SK-MEL-5 (cell line): ENCODE measurements at regions not wholly inside any gene's neighbourhood (a gene's known extent, or its start where the extent isn't known, plus 50 kb on each side); places are given as distances from the start of the nearest gene placed in this dataset.

Source experiments
- DNase-seq: peaks from one replicate; pipeline ENCODE4 v3.0.0-alpha.2; 2016; ENCODE audit warnings: low read depth, low spot score
- in situ Hi-C: cut with HindIII; loops from 2 replicates; pipeline ENCODE4 v1.10.0; 2016; ENCODE audit warnings: low sequenced_read_pairs, high pct_unique_total_duplicates, low pct_unique_long_range_greater_than_20kb

DNA sequence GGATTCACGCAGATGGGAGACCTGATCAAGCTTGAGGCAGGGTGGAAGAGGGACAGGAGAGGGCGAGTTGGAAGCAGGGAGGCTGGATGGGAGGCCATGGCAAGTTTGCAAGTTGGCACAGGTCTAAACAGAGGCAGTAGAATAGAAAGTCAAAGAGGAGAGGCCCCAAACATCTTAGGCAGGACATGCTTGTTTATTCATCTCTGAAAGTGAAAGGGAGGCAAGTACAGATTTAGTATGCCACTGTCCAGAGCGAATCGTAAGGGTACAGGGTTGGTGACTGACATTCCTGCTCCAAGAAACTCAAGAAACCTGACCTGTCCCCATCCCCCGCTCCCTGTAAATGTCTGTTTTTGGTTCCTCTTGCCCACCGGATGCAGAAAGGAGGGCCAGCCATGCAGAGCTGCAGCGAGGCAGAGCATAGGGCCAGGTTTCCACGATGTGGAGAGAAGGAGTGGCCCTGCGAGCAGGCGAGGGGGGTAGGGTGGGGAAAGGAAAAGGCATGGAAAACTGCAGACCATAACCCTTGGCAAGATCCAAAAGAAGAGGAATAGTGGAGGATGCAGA, 96.2 kb upstream of the BOD1 start:
- no peak for DNase-seq
- in situ Hi-C loops = no loop called here

DNA sequence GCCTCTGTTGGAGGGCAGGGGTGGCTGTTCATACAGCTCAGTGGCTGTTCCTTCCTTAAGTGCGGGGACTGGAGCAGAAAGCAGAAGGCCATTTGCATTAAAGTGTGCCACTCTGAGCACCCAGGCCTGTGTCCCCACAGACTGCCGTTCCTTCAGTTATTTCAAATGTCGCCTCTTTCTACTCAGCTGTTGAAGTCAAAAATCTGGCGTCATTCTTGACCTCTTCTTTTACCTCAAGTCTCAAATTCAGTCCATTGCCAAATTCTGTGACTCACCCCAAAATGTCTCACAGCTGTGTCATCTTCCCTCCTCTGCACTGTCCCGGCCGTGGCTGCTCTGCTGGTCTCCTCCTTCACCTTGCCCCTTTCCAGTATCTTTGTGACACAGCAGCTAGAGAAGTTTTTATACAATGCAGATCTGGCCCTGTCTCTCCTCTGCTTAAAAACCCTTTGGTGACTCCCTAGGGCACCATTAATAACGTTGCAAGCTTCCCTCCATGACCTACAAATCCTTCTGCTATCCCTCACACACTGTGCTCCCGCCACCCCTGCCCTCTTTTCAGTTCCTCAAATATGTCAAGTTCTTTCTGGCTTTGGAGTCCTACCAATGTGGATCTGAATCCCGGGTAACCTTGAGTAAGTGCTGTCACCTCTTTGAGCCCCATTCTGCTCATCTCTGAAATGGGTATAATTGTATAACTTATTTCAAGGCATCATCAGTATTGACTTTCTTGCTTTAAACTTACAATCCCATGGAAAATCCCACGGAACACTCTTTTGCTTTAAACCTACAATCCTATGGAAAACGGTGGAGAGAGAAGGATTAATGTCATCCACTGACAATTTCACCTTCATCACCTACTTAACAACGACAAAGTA, 98.3 kb upstream of the BOD1 start:
- in situ Hi-C loops = no loop called here

DNA sequence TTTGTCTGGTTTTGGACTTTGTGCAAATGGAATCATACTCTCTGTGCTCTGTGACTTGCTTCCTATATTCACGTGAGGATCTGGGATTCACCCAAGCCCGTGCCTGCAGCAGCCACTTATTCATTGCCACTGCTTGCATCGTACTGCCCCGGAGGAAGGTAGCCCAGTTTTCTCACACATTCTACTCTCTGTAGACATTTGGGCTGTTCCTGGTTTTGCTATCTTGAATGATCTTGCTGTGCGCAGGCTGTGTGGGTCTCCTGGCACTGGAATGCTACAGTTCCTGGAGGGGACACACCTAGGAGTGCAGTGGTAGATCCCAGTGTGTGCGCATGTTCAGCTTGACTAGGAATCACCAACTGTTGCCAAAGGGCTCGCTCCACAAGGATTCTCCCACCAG, 99.2 kb upstream of the BOD1 start:
- in situ Hi-C loops = no loop called here
- DNase-seq = no peak

More for the DNA sequence above, 98.3 kb upstream of the BOD1 start:
- no peak for DNase-seq

DNA sequence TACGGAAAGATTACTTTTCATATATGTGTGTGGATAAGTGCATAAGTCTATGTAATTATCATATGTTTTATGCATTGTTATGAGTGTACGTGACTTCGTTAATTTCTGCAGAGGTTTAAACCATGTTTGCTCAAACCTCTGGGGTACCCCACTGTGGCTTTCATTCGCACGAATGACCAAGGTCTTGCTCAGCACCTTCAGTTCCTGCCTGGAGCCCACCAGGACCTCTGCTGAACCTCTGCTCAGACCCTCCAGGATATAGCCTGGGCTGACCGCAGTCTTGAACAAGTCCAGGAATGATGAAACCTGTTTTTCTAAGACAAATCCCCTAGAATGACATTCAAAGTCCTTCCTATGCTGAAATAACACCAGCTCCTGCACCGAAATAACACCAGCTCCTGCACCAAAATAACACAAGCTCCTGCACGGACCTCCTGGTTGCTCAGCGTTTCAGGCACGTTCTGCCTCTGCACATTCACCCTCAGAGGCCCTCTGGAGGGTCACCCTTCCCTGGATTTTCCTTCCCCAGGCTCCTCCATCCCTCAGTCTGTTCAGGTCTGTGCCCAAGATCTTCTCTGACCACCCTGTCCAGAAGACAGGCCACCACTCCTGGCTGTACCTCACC, 99.7 kb upstream of the BOD1 start:
- DNase-seq = no peak
- in situ Hi-C loops = no loop called here

DNA sequence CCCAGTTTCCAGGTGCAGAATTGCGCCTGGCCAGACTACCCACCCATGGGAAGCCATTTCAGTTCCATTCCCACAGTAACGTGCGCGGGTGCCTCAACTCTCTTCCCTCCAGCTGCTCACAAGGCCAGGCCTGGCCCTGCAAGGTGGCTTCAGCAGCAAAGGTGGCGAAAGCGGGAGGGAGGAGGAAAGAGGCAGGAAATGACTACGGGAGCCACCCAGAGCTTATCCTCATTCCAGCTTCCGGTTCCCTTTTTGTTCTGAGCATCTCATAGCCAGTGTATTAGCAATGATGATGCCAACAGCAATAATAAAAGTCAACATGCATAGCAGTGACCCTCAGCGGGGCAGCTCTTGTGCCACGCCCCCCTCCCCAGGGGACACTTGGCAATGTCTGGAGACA, 101.5 kb upstream of the BOD1 start:
- in situ Hi-C loops = no loop called here
- no peak for DNase-seq

DNA sequence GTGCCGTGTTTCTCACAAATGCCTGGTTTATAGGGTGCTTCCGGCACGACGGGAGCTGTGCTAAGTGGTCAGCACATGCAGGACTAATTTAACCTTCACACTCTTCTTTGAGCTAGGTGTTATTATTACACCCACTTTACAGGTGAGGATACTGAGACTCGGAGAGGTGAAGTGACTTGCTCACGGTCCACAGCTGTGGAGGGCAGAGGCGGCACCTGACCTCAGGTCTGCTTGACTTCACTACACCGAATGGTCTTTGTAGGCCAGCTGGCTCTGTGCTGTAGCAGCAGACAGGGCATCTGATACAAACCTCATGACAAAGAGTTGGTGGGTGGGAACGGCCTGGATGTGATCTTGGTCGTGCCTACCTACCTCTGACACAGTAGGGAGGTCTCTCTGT, 102.0 kb upstream of the BOD1 start:
- no peak for DNase-seq
- in situ Hi-C loops = no loop called here

DNA sequence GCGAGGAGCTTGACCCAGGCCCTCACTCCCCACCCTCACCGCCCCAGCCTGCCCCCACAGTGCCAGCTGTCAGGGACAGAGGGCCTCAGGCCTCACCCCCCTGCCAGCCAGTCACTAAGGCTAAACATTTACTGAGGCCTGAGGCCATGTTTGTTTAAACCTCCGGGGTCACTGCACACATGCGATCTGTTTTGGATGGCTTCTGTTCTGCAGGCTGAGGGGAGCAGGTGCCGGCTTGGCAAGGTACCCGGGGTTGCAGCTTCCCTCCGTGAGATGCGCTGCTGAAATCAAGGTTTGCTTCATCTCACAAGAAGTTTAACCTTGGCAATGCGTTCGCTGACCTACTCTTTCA, 103.3 kb upstream of the BOD1 start:
- no peak for DNase-seq
- in situ Hi-C loops = no loop called here

DNA sequence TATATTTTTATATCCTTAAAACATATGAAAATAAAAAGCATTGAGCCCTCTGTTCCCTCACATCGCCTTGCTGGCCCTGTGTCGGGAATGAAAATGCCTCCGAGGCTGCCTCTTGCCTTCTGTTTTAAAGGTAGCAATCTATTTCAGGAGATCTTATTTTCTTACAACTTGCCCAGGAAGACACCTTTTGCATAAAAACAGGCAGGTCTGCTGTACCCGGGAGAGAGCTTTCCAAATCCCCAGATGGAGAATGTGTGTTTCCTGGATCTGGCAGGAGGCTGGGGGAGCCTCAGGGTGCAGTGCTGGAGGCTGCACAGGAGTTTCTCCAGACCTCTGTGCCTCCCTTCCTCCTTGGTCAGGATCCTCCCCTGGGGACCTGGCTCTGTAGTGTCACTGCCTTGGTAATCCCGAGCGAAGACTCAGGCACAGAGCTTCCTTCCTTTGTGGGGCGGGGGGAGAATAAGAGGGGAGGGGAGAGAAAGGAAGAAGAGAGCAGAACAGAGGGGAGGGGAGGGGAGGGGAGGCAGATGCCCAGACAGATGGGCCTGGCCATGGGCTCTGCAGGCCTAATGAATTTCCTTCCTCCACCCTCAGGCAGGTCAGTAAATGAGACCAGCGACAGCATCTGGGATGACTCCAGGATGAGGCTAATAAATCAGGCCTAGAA, 104.0 kb upstream of the BOD1 start:
- in situ Hi-C loops = no loop called here

DNA sequence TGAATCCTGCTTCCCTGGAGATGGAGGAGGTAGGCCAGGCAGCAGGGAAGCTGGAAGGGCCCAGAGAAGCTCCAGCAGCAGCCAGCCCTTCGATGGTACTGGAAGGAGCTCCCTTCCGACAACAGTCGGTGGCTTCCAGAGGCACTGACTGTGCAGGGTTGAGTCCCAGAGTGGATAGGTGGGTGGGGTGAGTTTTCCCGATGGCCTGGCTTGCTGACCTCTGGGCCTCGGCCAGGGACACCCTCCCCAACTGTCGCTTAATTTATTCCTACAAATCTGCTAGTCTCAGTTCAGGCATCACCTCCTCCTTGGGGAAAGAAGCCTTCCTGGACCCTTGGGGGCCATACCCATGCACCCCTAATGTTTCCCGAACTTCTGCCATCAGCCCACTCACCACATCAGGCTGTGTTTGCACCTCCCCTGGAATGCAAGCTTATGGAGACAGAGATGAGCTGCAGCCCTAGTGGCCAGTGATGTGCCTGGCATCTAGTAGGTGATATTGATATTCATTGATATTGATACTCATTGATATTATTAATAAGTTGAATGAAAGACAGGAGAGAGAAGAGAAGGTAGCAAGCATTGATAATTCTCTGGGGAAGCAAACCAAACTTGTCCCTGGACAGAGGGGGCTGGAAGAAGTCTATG, 104.6 kb upstream of the BOD1 start:
- in situ Hi-C loops = no loop called here
- DNase-seq = no peak

More for the DNA sequence above, 104.0 kb upstream of the BOD1 start:
- no peak for DNase-seq

DNA sequence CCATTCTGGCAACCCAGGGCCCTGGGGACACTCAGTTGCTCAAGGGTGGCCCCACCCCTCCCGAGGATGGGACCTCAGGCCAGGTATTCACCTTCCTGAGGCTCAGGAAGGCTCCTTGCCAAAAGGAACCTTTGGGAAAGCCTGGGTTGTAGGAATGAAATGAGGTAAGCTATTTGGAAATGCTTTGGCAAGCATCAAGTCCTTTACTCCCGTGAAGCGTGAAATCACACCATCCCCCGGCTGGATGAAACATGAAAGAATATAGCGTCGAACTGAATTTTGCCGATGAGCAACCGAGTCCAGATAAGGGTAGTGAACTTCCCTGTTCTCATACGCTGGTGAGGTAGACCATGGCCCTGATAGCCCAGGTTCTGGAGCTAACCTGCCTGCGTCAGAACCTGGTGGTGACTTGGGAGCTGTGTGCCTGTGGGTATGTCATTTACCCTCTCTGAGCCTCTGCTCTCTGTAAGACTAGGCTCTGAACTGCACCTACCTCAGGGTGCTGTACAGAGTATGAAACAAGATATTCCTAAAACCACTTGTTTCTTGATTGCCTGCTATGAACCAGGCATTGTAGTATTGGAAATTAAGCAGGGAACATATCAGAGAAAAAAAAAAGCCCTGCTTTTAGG, 105.3 kb upstream of the BOD1 start:
- in situ Hi-C loops = no loop called here
- DNase-seq = no peak

DNA sequence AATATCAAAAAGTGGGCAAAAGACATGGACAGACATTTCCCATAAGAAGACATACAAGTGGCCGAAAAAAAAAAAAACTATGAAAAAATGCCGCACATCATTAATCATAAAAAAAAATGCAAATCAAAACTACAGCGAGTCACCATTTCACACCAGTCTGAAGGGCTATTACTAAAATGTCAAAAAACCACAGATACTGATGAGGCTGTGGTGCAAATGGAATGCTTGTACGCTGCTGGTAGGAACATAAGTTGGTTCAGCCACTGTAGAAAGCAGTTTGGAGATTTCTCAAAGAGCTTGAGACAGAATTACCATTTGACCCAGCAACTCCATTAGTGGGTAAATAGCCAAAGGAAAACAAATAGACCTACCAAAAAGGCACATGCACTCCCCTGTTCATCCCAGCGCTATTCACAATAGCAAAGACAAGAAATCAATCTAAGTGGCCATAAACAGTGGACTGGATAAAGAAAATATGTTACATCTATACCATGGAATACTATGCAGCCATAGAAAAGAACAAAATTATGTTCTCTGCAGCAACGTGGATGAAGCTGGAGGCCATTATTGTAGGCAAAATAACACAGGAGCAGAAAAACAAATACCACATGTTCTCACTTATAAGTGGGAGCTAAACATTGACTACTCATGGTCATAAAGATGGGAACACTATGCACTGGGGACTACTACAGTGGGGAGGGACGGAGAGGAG, 110.6 kb upstream of the BOD1 start:
- in situ Hi-C loops = no loop called here
- DNase-seq = no peak

DNA sequence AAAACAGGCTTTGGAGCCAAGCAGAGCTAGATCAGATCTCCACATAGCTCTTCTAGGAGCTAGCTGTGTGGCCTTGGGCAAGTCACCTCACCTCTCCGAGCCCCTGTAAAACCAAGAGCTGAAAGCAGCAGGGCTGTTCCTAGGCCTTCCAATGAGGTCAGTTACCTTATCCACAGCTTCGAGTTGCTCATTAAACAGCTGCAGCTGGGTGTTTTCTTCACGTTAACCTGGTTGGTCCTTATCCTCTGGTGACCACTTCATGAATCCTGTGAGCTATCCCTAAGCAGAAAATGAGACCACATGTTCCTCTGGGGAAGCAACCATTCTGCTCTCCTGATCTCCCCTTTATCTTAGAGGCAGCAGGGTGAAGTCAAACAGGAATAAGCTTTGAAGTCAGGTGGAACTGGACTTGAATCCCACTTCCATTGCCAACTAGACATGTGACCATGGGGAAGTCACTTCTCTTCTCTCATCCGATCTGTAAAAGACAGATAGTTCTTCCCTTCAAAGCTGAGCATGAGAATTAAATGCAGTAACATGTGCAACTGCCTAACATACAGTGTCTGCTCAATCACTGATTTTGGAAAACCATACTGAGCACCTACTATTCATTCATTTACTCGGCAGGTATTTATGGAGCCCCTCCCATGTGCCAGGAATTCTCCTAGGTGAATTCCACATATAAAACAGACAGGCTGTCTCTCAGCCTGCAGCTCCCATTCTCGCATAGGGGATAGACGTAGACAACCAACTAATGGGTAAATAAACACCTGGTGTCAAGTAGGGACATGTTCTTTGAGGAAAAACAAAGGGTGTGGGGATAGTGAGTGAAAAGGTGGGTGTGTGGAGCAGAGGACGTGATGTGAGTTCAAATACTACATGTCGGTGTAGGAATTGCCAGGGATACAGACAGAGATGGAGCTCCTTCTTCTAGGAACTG, 111.7 kb upstream of the BOD1 start:
- in situ Hi-C loops = no loop called here
- DNase-seq = no peak

DNA sequence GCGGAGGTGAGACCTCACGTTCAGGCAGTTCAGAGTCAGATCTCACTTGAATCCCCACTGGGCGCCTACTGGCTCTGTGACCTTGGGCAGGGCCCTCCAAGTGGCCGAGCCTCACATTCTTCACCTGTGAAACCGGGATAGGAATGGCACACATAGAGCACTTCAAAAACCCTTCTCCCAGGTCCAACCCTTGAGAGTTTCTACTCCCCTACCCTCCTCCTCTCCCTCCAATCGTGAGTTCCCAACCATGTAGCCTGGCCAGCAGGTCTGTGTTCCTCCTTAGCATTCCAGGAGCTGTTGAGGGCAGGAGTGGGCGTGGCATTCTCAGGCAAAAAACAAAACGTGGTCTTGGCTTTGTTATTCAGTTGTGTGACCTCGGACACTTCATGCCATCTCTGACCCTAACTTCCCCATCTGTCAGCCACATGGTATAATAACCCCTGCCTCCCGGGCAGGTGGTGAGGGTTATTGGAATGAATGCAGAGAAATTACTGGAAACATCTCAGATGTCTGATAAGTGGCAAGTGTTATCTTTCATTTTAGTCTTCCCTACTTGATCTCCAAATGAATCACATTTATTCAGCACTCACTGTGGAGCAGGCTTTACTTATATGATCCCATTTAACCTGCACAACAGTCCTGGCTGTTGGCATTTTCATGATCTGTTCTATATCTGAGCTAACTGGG, 112.8 kb upstream of the BOD1 start:
- in situ Hi-C loops = no loop called here
- DNase-seq = no peak

DNA sequence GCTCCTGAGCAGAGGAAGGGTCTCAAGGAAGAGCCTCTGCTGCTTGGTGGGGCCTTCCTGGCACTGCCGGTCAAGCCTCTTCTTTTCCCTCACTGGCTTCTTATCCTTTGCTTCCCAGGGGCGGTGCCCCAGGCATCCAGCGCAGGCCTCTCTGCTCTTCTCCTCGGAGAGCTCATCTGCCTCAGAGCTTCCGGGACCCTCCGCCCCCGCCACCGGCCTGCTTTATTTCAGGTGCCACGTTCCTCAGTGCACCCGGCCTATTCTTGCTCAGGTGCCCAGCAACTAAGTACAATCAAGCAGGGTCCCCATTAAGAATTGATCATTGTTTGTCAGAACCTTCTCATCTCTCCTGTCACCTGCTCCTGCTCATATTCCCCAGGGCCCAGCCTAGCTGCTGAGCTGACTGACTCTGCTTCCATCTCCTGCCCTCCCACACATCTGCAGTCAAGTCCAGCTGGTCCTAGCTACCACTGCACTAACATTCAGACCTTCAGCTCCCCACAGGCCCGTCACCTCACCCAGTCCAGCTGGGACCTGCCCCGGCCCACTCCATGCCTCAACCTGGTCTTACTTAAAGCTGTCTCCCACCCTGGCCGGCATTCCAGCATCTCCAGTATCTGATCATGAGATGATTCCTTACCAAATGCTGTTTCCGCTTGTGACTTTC, 114.3 kb upstream of the BOD1 start:
- in situ Hi-C loops = no loop called here
- no peak for DNase-seq

DNA sequence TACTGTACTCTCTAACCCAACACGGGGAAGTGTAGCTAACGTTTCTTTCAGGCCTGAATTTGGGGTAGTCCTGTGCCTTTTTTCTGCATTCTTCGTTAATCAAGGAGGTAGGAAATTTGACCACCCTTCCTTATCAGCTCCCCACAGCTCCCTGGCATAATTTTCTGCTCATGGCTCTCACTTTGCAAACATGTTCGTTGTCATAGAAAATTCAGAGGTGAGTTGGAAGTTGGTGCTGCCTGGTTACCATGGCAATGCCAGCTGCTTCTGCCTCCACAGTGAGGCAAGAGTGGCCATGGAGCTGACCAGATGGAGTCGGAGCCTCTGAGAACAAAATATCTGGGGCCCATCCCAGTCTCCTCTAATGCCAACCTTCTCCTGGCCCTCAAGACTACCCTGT, 116.6 kb upstream of the BOD1 start:
- in situ Hi-C loops = no loop called here
- no peak for DNase-seq
